ENCODE measurements at regions not wholly inside any gene's neighbourhood (a gene's known extent, or its start where the extent isn't known, plus 50 kb on each side); places are given as distances from the start of the nearest gene placed in this dataset.

DNA sequence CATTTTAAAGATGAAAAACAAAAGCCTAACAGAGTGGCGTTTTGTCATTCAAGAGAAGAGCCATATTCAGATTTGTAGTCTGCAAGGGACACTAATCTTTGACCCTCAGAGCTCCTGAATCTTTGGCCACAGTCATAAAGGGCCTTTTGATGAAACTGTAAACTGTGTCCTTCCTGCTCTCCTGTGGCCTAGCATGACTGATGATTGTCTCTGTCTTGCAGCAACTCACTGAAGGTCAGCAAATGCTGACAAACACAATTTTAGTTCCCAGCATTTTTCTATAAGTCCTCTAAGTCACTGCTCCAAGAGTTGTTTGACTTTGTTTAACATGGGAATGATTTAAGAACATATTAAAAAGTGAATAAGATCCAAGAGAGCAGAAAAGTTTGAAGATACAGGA, 55.3 kb upstream of the PRELP start:
- DNase-seq (ENCODE audit: low read depth): no peak
- H3K4me3 ChIP-seq (ENCODE audit: control insufficient read depth, low read depth, low read length): no peak overlapping the region
- TF ChIP-seq CTCF (IDR thresholded peaks at IDR 0.05; ENCODE audit: control insufficient read depth, insufficient read depth, low read depth, low read length, missing control alignments): no peak

DNA sequence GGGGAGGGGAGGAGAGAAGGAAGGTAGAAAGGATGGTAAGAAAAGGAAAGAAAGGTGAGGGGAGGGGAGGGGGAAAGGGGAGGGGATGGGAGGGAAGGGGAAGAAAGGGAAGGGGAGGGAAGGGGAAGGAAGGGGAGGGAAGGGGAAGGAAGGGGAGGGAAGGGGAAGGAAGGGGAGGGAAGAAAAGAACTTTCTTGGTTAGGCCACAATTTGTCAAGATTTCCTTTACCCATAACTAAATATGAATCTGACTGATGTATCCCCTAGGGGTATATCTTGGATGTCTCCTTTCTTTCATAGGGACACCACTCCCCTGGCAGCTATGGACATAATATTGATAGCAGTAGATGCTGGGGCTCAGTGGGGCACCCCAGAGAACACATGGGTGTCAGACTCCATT, 54.4 kb upstream of the PRELP start:
- no peak for DNase-seq (ENCODE audit: low read depth)

DNA sequence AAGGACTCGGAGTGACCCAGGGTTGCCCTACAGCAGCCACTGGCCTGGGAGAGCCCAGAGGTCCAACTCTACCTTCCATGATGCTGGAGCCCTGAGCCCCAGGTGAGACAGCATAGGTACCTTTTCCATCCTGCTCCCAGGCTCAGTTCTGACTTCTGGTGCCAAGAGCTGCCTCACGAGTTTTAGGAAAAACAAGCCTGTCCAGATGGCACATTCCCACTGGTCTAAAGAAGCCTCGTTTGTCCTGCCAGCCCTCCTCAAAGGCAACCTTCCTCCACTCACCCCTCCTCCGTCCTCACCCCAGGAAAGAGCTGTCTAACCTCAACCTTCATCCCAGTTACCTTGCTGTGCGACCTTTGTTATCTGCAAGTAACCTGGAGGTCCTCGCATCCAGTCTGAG, 53.5 kb upstream of the PRELP start:
- TF ChIP-seq CTCF (IDR thresholded peaks at IDR 0.05; ENCODE audit: control insufficient read depth, insufficient read depth, low read depth, low read length, missing control alignments): no peak
- H3K4me3 ChIP-seq (ENCODE audit: control insufficient read depth, low read depth, low read length): no peak overlapping the region
- DNase-seq (ENCODE audit: low read depth): no peak

More for the DNA sequence above, 54.4 kb upstream of the PRELP start:
- TF ChIP-seq CTCF (IDR thresholded peaks at IDR 0.05; ENCODE audit: control insufficient read depth, insufficient read depth, low read depth, low read length, missing control alignments): no peak
- no peak overlapping the region for H3K4me3 ChIP-seq (ENCODE audit: control insufficient read depth, low read depth, low read length)

DNA sequence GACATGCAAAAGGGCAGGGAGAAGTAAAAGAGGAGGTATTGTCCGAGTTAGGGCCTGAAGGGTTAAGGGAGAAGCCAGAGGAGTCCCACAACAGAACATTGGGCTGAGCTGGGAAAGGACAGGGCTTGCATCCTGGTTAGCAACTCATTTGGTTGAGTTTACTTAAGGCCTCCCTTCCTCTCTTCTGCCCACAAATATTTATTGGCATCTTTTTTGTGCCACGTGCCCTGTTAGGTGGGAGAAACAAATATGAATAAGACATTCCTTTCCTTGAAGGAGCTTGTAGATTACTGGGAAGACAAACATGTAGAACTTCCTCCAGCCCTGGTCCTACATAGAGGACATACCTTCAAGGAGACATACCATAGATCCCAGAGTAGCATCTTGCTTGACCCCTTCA, 53.0 kb upstream of the PRELP start:
- DNase-seq (ENCODE audit: low read depth): peak; percentile 50
- H3K4me3 ChIP-seq (ENCODE audit: control insufficient read depth, low read depth, low read length): no peak overlapping the region
- TF ChIP-seq CTCF (IDR thresholded peaks at IDR 0.05; ENCODE audit: control insufficient read depth, insufficient read depth, low read depth, low read length, missing control alignments): no peak

DNA sequence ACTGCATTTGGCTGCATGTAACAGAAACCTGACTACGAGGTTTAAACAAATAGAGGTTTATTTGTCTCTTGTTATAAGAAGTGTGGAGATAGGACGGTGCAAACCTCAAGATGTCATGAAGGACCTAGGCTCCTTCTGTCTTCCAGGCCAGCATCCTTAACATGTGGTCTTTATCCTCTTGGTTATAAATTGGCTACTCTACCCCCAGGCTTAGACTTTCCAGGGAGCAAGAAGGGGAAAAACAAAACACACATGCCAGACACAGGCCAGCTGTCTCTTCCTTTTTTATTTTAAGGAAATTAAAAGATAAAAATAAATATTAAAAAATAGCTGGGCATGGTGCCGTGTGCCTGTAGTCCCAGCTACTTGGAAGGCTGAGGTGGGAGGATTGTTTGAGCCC, 51.3 kb upstream of the PRELP start:
- TF ChIP-seq CTCF (IDR thresholded peaks at IDR 0.05; ENCODE audit: control insufficient read depth, insufficient read depth, low read depth, low read length, missing control alignments): no peak
- no peak overlapping the region for H3K4me3 ChIP-seq (ENCODE audit: control insufficient read depth, low read depth, low read length)
- no peak for DNase-seq (ENCODE audit: low read depth)

DNA sequence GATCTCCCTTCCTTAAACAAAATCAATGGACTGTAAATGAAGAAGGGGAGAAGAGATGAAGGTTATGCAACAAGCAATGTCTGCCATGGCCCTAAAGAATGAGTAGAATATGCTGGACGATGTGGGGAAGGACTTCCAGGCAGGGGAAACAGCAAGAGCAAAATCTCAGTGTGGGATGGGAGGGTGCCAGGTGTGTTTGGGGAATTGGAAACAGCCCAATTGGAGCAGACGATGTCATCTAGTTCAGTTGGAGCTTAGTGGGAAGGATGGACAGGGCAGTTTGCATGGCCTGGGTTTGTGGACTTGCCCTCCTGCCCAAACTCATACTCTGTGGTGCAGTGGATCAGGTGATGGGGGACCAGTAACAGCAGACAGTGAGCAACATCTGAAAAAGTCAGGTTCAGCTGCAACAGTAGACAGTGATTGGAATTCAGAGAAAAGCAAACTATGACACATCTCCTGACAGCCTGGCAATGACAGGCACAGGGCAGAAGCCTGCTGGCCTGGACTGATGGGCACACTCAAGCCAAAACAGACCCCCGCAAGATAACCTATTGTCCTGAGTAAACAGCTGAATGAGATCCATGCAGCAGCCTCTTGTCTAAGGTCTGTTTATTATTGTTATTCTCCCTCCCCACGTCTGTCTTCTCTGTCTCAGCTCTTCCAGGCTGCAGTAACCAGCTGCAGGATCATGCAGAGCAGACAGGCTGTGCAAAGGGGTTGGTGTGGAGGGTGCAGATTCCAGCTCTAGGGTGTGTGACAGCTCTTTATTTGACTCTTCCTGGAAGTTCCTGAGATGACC, 50.5 kb upstream of the PRELP start:
- H3K4me3 ChIP-seq (ENCODE audit: control insufficient read depth, low read depth, low read length): no peak overlapping the region
- TF ChIP-seq CTCF (IDR thresholded peaks at IDR 0.05; ENCODE audit: control insufficient read depth, insufficient read depth, low read depth, low read length, missing control alignments): no peak
- DNase-seq (ENCODE audit: low read depth): no peak

Measured in AG09309 (cell line).